ENCODE measurements at regions not wholly inside any gene's neighbourhood (a gene's known extent, or its start where the extent isn't known, plus 50 kb on each side); places are given as distances from the start of the nearest gene placed in this dataset.

DNA sequence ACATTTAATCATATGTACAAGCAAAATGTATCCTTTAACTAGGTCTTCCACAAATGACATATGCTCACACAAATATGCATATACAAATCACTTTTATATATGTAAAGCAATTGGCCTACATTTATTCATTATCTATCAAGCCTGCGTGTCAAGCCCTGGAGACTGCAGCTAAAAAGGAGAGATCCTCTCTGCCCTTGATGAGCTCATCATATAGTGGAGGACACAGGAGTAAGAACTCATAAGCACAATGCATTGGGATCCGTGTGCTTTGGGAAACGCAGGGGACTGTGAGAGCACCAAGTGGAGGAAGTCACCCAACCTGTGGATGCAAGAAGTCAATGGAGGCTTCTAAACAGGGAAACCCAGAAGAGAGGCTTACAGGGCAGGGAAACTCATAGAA is 735.7 kb downstream of the BCL11B start:
- no peak overlapping the region for H3K4me3 Mint-ChIP-seq
- H3K4me1 Mint-ChIP-seq: no peaks in the 10 kb centered on the region
- H3K9me3 Mint-ChIP-seq: no peaks in the 10 kb centered on the region
- no peaks in the 10 kb centered on the region for H3K36me3 Mint-ChIP-seq
- no peak overlapping the region for H3K27ac Mint-ChIP-seq
- no peak for DNase-seq (ENCODE audit: low spot score in 2 of 2)
- no peak for ATAC-seq

DNA sequence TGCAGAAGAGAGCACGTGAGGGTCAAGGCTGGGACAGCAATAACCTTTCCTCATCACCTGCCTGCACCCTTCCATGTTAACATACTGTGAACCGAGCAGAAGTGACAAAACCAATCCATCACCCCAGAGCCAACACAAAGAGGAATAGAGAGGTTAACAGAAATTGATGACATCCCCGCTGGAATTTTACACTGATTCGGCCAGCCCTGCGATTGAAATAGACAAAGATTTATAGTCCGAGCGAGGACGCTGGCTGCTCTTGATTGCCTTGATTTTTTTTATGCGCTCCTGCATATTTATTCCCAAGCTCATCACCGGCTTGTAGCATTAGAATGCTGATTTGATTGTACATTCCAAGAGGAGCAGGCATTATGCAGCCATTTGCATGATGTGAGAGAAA is 729.7 kb downstream of the BCL11B start:
- Mint-ChIP-seq H3K4me3 (no peak overlapping the region), H3K36me3 (no peaks in the 10 kb centered on the region), H3K27ac (no peak overlapping the region), H3K4me1 (no peaks in the 10 kb centered on the region), H3K9me3 (no peaks in the 10 kb centered on the region)
- ATAC-seq (no peak), DNase-seq (ENCODE audit: low spot score in 2 of 2) (no peak)

DNA sequence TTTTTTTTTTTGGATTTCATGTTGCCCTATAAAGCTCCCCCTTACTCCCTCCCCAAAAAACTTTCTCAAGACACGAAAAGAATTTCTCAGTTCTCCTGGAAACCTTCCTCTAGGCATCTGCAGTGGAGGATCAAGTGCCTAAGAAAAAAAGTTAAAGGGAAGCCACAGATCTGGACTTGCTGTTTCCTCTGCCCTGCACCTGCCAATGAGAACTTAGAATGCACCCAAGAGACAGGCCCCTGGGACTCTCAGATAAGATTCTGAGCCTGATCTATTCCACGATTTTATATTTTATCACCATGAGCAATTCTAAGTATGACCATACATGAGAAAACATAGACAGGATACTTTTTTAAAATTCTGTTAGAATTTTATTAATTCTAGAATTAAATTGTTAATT is 728.9 kb downstream of the BCL11B start:
- ATAC-seq (no peak), DNase-seq (ENCODE audit: low spot score in 2 of 2) (no peak)
- Mint-ChIP-seq H3K9me3 (no peaks in the 10 kb centered on the region), H3K4me3 (no peak overlapping the region), H3K4me1 (no peaks in the 10 kb centered on the region), H3K27ac (no peak overlapping the region), H3K36me3 (no peaks in the 10 kb centered on the region)

DNA sequence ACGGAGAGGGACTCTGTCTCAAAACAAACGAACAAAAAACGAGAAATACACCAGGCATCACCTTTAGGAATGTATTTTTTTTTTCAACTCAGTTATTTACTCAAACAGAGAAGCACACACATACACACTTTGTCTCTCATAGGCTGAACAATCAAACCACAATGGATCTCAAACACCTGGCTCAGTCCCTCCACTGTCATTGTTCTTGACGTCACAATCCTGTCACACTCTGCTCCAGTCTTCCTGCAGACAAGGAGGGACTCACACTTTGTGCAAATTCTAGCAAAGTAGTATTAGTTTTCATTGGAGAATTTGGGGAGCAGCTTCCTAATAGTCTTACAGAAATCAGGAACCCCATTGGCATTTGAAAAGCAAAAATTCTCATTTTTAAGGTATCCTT is 727.8 kb downstream of the BCL11B start:
- Mint-ChIP-seq H3K36me3 (no peaks in the 10 kb centered on the region), H3K27ac (no peak overlapping the region), H3K4me1 (no peaks in the 10 kb centered on the region), H3K9me3 (no peaks in the 10 kb centered on the region), H3K4me3 (no peak overlapping the region)
- ATAC-seq (no peak), DNase-seq (ENCODE audit: low spot score in 2 of 2) (no peak)

DNA sequence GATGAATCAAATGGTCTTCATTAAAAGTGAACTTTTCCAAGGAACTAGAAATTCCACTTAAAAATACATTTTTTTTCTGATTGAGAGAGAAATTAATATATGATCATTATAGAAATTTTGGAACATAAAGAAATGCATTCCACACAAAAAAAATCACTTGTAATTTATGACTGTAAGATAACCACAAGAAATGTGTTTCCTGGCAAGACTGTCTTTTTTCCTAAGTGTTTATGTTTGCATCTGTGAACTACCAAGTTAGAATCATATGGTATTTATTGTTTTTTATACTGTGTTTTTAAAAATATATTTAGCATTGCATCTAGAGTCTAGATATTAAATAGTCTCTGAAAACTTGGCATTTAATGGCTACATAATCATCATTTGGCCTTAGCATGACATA is 726.8 kb downstream of the BCL11B start:
- DNase-seq (ENCODE audit: low spot score in 2 of 2) (no peak), ATAC-seq (no peak)
- H3K27ac Mint-ChIP-seq: no peak overlapping the region
- no peaks in the 10 kb centered on the region for H3K36me3 Mint-ChIP-seq
- H3K9me3 Mint-ChIP-seq: no peaks in the 10 kb centered on the region
- H3K4me3 Mint-ChIP-seq: no peak overlapping the region
- H3K4me1 Mint-ChIP-seq: no peaks in the 10 kb centered on the region

DNA sequence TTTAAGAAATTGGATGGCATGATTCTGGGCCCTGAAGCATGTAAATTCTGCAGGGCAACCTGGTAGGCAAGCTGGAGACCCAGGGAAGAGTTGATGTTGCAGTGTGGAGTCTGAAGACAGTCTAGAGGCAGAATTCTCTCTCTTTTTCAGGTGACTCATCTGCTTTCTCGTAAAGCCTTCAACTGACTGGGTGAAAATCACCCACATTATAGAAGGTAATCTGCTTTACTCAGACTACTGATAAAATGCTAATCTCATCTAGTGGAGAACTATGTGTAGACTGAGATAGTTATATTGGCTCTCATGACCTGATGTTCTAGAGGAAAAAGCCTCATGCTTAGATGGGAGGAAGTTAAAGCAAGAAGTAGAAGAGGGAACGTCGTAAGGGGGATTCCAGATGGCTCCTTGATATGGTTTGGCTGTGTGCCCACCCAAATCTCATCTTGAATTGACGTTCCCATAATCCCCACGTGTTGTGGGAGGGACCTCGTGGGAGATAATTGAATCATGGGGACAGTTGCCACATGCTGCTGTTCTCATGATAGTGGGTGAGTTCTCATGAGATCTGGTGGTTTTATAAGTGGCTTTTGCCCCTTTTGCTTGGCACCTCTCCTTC is 723.8 kb downstream of the BCL11B start:
- H3K9me3 Mint-ChIP-seq: no peaks in the 10 kb centered on the region
- DNase-seq (ENCODE audit: low spot score in 2 of 2): no peak
- no peaks in the 10 kb centered on the region for H3K4me1 Mint-ChIP-seq
- ATAC-seq: peak; percentile 69
- no peak overlapping the region for H3K27ac Mint-ChIP-seq
- H3K36me3 Mint-ChIP-seq: no peaks in the 10 kb centered on the region
- H3K4me3 Mint-ChIP-seq: no peak overlapping the region

DNA sequence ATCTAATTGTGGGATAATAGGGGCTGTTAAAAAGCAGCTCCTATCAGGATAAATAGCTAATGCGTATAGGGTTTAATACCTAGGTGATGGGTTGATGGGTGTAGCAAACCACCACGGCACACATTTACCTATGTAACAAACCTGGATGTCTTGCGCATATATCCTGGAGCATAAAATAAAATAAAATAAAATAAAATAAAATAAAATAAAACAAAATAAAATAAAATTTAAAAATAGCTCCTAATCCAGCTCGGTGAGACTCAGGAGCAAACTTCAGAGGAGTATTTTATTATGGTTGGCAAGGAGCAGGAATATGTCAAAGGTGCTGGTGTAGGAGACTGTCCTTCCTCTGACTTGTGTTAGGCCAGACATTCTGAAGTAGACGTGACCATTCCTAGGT is 721.0 kb downstream of the BCL11B start:
- no peak overlapping the region for H3K27ac Mint-ChIP-seq
- no peaks in the 10 kb centered on the region for H3K4me1 Mint-ChIP-seq
- H3K9me3 Mint-ChIP-seq: no peaks in the 10 kb centered on the region
- no peaks in the 10 kb centered on the region for H3K36me3 Mint-ChIP-seq
- ATAC-seq: no peak
- no peak for DNase-seq (ENCODE audit: low spot score in 2 of 2)
- H3K4me3 Mint-ChIP-seq: no peak overlapping the region

DNA sequence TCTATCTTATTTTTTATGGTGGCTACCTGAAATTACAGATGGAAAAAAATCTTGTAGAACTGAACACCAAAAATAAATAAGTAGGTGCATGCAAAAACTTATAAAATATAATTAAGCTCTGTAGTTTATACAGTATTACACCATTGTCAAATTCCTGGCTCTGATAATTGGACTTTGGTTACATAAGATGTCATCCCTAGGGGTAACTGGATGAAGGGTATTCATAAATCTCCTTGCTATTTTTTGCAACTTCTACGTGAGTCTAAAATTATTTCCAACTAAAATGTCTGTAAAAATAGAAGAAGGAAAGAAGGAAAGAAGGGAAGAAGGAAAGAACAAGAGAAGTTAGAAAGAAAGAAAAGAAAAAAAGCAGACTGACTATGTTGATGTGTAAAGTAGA is 716.6 kb downstream of the BCL11B start:
- H3K27ac Mint-ChIP-seq: no peak overlapping the region
- H3K4me3 Mint-ChIP-seq: no peak overlapping the region
- DNase-seq (ENCODE audit: low spot score in 2 of 2): no peak
- ATAC-seq: no peak
- no peaks in the 10 kb centered on the region for H3K4me1 Mint-ChIP-seq
- no peaks in the 10 kb centered on the region for H3K36me3 Mint-ChIP-seq
- no peaks in the 10 kb centered on the region for H3K9me3 Mint-ChIP-seq

DNA sequence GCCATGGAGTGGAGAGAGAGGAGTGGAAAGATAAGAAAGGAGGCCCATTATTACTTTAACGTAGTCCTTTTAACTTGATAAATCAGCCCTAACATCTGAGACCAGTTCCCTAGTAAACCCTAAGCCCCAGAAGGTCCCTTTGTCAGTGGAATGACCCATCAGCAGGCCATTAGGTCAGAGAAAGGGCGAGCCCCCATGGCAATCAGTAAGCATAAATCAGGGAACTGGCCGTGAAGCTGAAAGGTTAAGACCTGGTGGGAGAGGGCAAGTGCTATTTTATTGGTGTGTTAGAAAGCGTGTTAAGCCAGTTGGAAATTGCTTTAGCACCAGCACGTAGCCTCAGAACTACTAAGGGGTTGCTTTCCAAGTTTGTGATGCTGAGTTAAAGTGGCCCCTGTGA is 708.0 kb downstream of the BCL11B start:
- DNase-seq (ENCODE audit: low spot score in 2 of 2) (no peak), ATAC-seq (no peak)
- H3K4me3 Mint-ChIP-seq: no peak overlapping the region
- no peak overlapping the region for H3K27ac Mint-ChIP-seq
- no peaks in the 10 kb centered on the region for H3K36me3 Mint-ChIP-seq
- no peaks in the 10 kb centered on the region for H3K9me3 Mint-ChIP-seq
- H3K4me1 Mint-ChIP-seq: no peaks in the 10 kb centered on the region

DNA sequence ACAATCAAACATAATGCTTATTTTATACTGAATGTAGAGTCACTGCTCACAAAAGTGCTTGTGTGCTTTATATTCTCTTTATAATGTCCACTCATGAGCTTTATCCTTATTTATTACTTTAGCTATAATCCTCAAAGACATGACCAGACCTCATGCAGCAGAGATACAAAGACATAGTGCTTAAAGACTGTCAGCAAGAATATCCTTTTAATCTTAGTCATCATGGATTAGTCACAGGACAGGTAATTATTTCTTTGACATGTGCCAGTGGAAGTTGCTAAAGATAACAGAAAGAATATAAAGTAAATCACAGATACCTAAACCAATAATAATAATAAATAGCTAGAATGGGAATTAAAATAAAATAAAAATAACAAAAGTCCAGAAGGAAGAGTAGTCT is 707.5 kb downstream of the BCL11B start:
- Mint-ChIP-seq H3K36me3 (no peaks in the 10 kb centered on the region), H3K9me3 (no peaks in the 10 kb centered on the region), H3K4me1 (no peaks in the 10 kb centered on the region), H3K27ac (no peak overlapping the region), H3K4me3 (no peak overlapping the region)
- DNase-seq (ENCODE audit: low spot score in 2 of 2) (no peak), ATAC-seq (no peak)

DNA sequence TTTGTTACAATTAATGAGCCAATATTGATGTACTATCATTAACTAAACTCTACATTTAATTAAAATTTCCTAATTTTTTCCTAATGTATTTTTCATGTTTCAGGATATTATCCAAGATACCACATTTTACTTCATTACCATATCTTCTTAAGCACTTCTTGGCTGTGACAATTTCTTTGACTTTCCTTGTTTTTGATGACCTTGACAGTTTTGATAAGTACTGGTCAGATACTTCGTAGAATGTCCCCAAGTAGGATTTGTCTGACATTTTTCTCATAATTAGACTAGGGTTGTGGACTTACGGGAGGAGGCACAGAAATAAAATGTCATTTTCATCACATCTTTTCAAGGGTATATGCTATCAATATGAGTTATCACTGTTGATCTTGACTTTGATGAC is 700.9 kb downstream of the BCL11B start:
- no peaks in the 10 kb centered on the region for H3K9me3 Mint-ChIP-seq
- no peak overlapping the region for H3K4me3 Mint-ChIP-seq
- DNase-seq (ENCODE audit: low spot score in 2 of 2) (no peak), ATAC-seq (no peak)
- no peaks in the 10 kb centered on the region for H3K36me3 Mint-ChIP-seq
- H3K27ac Mint-ChIP-seq: no peak overlapping the region
- no peaks in the 10 kb centered on the region for H3K4me1 Mint-ChIP-seq

DNA sequence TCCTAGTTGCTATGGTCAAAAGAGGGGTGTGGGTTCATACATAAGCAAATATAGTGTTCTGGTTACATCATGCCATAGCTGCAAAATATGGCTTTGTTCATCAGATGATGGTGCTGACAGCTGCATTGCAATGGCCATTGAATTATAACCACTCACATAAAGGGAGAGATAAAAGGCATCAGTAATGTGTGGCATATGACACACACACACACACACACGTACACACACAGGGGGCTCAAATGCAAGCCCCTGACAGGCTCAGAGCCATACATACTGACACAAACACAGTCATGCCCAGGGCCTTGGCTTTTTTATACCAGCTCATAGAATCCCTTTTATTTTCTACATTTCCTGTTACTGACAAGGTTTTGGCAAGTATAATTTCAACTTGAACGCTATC is 698.9 kb downstream of the BCL11B start:
- ATAC-seq: no peak
- H3K36me3 Mint-ChIP-seq: no peaks in the 10 kb centered on the region
- no peak overlapping the region for H3K27ac Mint-ChIP-seq
- DNase-seq (ENCODE audit: low spot score in 2 of 2): no peak
- no peaks in the 10 kb centered on the region for H3K9me3 Mint-ChIP-seq
- no peaks in the 10 kb centered on the region for H3K4me1 Mint-ChIP-seq
- H3K4me3 Mint-ChIP-seq: no peak overlapping the region

DNA sequence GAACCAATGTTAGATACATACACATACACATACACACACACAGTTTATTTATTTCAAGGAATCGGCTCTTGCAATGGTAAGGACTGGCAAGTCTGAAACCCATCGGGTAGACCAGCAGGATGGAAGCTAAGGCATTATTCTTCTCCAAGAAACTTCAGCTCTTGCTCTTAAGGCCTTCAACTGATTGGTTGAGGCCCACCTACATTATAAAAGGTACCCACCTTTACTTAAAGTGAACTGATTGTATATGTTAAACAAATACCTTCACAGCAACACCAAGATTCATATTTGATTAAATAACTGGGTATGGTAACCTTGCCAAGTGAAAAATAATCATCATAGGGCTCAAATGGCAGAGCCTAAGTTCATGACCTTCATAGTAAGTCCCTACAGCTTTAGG is 695.5 kb downstream of the BCL11B start:
- Mint-ChIP-seq H3K27ac (no peak overlapping the region), H3K4me3 (no peak overlapping the region), H3K36me3 (no peaks in the 10 kb centered on the region), H3K9me3 (no peaks in the 10 kb centered on the region), H3K4me1 (no peaks in the 10 kb centered on the region)
- no peak for ATAC-seq
- no peak for DNase-seq (ENCODE audit: low spot score in 2 of 2)

DNA sequence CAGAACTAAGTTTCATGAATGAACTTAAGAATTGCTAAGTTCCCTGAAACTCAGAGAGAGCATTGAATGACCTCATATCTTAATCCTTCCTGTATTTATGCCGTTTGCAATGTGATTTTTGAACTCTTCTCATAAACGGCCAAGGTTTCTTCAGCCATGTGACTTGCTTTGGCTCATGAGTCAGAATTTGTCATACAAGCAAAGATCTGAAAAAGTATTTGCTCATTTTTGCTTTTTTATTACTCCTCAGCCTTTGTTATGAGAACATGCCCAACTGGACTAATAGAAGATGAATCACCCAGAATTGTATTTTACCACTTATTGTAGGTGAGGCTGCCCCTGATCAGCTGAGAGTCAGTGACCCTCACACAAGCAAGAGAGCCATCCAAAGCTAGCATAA is 693.8 kb downstream of the BCL11B start:
- H3K4me3 Mint-ChIP-seq: no peak overlapping the region
- no peaks in the 10 kb centered on the region for H3K36me3 Mint-ChIP-seq
- no peaks in the 10 kb centered on the region for H3K9me3 Mint-ChIP-seq
- DNase-seq (ENCODE audit: low spot score in 2 of 2) (no peak), ATAC-seq (no peak)
- H3K27ac Mint-ChIP-seq: no peak overlapping the region
- no peaks in the 10 kb centered on the region for H3K4me1 Mint-ChIP-seq

DNA sequence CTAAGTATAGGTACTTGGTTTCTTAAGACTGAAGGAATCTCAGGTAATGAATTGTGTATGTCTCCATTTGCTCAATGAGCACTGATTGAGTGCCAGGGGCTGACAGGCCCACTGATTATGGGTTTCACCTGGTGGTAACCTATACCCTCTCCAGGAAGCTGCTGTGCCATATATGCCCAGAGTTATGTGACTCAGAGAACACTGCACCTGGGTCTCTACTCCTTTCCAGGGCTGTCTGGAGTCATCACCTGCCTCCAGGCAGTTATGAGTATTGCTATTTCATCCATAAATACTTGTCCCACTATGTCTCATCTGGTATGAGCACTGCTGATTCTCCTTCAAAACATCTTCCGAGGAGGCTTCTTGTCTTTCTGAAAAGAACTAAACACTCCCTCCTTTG is 692.9 kb downstream of the BCL11B start:
- H3K4me3 Mint-ChIP-seq: no peak overlapping the region
- no peaks in the 10 kb centered on the region for H3K9me3 Mint-ChIP-seq
- ATAC-seq: no peak
- DNase-seq (ENCODE audit: low spot score in 2 of 2): no peak
- H3K27ac Mint-ChIP-seq: no peak overlapping the region
- H3K4me1 Mint-ChIP-seq: no peaks in the 10 kb centered on the region
- no peaks in the 10 kb centered on the region for H3K36me3 Mint-ChIP-seq

DNA sequence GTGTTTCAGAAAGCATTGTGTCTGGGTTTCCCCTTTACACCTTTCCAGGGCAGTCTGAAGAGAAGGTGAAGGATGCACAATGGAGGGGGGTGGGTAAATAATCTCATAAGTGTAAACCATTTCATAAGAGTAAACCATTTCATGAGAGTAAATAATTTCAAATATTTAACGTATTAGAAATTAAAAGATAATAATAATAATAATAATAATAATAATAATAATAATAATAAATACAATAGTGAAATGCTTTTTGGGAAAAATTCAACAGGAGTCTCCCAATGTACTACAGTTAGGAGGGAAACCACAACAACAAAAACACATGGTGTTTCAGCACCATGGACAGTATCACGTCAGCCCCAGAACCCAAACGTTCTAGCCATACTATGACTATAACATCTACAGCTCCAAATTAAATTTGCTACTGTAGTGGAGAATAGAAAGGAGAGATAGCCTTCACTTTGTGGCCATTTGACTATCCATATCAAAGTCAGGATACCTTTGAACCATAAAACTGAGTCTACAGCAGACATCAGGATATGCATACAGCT is 691.8 kb downstream of the BCL11B start:
- no peaks in the 10 kb centered on the region for H3K36me3 Mint-ChIP-seq
- H3K4me1 Mint-ChIP-seq: no peaks in the 10 kb centered on the region
- no peak overlapping the region for H3K4me3 Mint-ChIP-seq
- DNase-seq (ENCODE audit: low spot score in 2 of 2) (no peak), ATAC-seq (no peak)
- H3K9me3 Mint-ChIP-seq: no peaks in the 10 kb centered on the region
- no peak overlapping the region for H3K27ac Mint-ChIP-seq

DNA sequence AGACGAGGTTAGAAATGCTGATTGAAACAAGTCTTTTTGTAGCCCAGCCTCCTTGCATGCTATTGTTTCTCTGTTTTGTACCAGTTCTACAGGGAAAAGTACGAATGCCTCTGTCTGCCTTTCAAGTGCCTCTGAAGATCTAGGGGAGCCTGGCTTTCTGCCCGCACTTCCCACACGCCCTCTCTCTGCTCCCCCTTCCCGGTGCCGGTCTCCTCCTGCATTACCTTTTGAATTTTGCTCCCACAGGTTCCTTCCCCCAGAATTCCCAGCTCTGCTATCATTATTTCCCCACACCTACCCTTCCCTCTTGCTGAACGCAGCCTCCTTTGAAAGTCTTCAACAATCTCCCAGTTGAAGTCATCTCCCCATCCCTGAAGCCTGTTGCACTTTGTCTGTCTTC is 689.7 kb downstream of the BCL11B start:
- no peaks in the 10 kb centered on the region for H3K9me3 Mint-ChIP-seq
- H3K36me3 Mint-ChIP-seq: no peaks in the 10 kb centered on the region
- no peak for ATAC-seq
- no peak overlapping the region for H3K27ac Mint-ChIP-seq
- DNase-seq (ENCODE audit: low spot score in 2 of 2): no peak
- peaks cover 6% of the 10 kb centered on the region for H3K4me1 Mint-ChIP-seq
- H3K4me3 Mint-ChIP-seq: no peak overlapping the region

All from stimulated activated effector memory CD8-positive, alpha-beta T cell treated with anti-CD3 and anti-CD28 coated beads, Interleukin-12 subunit alpha, Interleukin-12 subunit beta, amount 100 ng/mL, for 72 hours (primary cell).